Nephron (organoid): ENCODE measurements at regions not wholly inside any gene's neighbourhood (a gene's known extent, or its start where the extent isn't known, plus 50 kb on each side); places are given as distances from the start of the nearest gene placed in this dataset.

Experiments
- H3K27ac Mint-ChIP-seq, 3 experiments: 2 replicates each; pipeline ENCODE4 v1.8.0; 2020; ENCODE audit warnings: mixed read lengths in 3 of 3, mild to moderate bottlenecking in 2 of 3, moderate library complexity in 1 of 3
- H3K27me3 Mint-ChIP-seq: 2 replicates; pipeline ENCODE4 v1.8.0; 2021; ENCODE audit warnings: low read depth, mild to moderate bottlenecking, moderate library complexity, mixed read lengths
- H3K36me3 Mint-ChIP-seq: 2 replicates; pipeline ENCODE4 v1.8.0; 2020; ENCODE audit warnings: low read depth, mixed read lengths
- H3K4me1 Mint-ChIP-seq: 2 replicates; pipeline ENCODE4 v1.8.0; 2020; ENCODE audit warnings: mixed read lengths
- H3K4me3 Mint-ChIP-seq, 3 experiments: 2 replicates each; pipeline ENCODE4 v1.8.0; 2020; ENCODE audit warnings: mild to moderate bottlenecking in 3 of 3, mixed read lengths in 3 of 3, moderate library complexity in 2 of 3
- H3K9me3 Mint-ChIP-seq: 2 replicates; pipeline ENCODE4 v1.8.0; 2020; ENCODE audit warnings: mixed read lengths
- TF ChIP-seq, protein P1 (sequence below), 3 experiments: fragments of 200-600 bp; sonication (generic); IDR thresholded peaks; one replicate each; pipeline ENCODE4 v1.5.0; 2021; ENCODE audit warnings: antibody characterized with exemption in 3 of 3; ENCODE audit not compliant: unreplicated experiment in 3 of 3

DNA sequence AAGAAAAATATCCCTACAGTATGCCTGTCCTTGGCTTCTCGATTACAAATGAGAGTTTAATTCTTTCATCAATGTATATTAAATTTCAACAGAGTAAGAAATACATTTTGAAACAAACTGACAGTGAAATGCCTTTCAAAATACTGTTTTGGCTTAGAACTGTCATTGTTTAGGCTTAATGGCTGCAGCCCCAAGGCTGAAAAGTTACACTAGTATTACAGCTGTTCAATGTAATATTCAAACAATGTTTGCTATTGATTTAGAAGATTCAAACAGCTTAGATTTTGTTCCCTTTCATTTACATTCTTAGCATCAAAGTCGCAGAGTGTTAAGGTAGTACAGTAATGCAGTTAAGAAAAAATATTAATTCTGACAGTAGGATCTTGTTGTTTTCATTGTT is 882.9 kb upstream of the ADGRL2 start:
- TF ChIP-seq, protein P1, sequence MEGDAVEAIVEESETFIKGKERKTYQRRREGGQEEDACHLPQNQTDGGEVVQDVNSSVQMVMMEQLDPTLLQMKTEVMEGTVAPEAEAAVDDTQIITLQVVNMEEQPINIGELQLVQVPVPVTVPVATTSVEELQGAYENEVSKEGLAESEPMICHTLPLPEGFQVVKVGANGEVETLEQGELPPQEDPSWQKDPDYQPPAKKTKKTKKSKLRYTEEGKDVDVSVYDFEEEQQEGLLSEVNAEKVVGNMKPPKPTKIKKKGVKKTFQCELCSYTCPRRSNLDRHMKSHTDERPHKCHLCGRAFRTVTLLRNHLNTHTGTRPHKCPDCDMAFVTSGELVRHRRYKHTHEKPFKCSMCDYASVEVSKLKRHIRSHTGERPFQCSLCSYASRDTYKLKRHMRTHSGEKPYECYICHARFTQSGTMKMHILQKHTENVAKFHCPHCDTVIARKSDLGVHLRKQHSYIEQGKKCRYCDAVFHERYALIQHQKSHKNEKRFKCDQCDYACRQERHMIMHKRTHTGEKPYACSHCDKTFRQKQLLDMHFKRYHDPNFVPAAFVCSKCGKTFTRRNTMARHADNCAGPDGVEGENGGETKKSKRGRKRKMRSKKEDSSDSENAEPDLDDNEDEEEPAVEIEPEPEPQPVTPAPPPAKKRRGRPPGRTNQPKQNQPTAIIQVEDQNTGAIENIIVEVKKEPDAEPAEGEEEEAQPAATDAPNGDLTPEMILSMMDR (IDR thresholded peaks at IDR 0.05; ENCODE audit: unreplicated experiment in 3 of 3) = no peak
- Mint-ChIP-seq H3K9me3 (no peaks in the 10 kb centered on the region), H3K27ac (peak overlapping the region; percentile 47 to 52 (median 52)), H3K27me3 (no peaks in the 10 kb centered on the region), H3K4me3 (no peak overlapping the region), H3K36me3 (no peaks in the 10 kb centered on the region), H3K4me1 (peaks cover 17% of the 10 kb centered on the region)

DNA sequence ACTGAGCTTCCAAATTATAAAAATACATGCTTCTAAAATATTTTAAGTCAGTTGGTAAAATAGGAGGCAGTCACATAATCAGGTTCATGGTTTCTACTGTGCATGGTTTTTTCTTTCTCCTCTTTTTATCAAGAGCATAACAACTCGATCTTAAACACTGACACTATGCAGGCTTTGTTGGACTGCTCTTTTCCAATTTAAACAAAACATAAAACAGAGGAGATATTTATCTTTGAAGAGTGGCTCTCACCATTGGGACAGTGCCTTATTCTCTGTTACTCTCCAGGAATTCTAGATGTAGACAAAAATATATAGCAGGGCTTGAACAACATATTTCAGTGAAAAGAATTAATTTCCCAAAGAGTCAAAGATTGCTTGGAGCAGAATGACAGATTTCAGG is 883.5 kb upstream of the ADGRL2 start:
- TF ChIP-seq, protein P1 (IDR thresholded peaks at IDR 0.05; ENCODE audit: unreplicated experiment in 3 of 3) = no peak
- Mint-ChIP-seq H3K4me1 (peaks cover 17% of the 10 kb centered on the region), H3K9me3 (no peaks in the 10 kb centered on the region), H3K4me3 (no peak overlapping the region), H3K27ac (peak overlapping the region; percentile 47 to 52 (median 52)), H3K27me3 (no peaks in the 10 kb centered on the region), H3K36me3 (no peaks in the 10 kb centered on the region)

DNA sequence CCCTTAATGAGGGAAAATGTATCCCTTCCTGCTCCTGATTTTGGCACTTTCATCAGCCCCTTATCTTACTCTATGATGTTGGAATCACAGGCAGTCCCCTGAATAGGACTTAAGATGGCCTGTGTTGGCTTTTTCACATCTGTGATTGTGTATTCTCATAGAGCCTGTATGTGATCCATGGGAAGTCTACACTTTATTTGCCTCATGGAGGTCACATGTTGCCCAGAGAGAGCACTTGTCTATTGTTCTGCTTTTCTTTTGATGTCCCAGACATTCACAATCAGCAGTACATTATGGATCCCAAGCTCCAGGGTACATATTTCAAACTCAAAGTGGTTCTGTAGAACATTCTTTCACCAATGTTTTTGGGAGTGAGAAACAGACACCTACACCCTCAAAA is 885.2 kb upstream of the ADGRL2 start:
- no peaks in the 10 kb centered on the region for H3K27me3 Mint-ChIP-seq
- no peak overlapping the region for H3K27ac Mint-ChIP-seq
- H3K4me3 Mint-ChIP-seq = no peak overlapping the region
- H3K36me3 Mint-ChIP-seq = no peaks in the 10 kb centered on the region
- peaks cover 23% of the 10 kb centered on the region for H3K4me1 Mint-ChIP-seq
- H3K9me3 Mint-ChIP-seq = no peaks in the 10 kb centered on the region
- TF ChIP-seq, protein P1 (IDR thresholded peaks at IDR 0.05; ENCODE audit: unreplicated experiment in 3 of 3) = no peak

DNA sequence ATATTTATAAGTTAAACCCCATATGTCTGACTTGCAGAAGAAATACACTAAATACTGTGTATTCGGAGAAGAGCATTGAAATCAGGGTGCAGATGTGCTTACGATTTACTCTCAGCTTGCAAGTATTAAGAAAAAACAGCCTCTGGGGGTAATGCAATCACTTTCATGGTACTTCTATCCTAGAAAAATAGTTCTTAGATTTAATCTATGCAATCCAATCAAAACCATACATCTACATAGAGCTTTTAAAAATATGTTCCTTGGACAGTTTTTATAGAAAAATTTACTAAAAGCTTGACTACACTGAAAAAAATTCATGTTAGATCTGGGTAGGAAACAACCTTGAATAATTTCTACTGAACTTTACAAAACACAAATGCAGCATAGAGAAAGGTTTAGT is 890.3 kb upstream of the ADGRL2 start:
- peaks cover 30% of the 10 kb centered on the region for H3K4me1 Mint-ChIP-seq
- H3K36me3 Mint-ChIP-seq = no peaks in the 10 kb centered on the region
- peaks cover 3% of the 10 kb centered on the region for H3K9me3 Mint-ChIP-seq
- peak overlapping the region; percentile 4 to 81 (median 4) for H3K27ac Mint-ChIP-seq
- H3K27me3 Mint-ChIP-seq = no peaks in the 10 kb centered on the region
- H3K4me3 Mint-ChIP-seq = no peak overlapping the region
- TF ChIP-seq, protein P1 (IDR thresholded peaks at IDR 0.05; ENCODE audit: unreplicated experiment in 3 of 3) = no peak

DNA sequence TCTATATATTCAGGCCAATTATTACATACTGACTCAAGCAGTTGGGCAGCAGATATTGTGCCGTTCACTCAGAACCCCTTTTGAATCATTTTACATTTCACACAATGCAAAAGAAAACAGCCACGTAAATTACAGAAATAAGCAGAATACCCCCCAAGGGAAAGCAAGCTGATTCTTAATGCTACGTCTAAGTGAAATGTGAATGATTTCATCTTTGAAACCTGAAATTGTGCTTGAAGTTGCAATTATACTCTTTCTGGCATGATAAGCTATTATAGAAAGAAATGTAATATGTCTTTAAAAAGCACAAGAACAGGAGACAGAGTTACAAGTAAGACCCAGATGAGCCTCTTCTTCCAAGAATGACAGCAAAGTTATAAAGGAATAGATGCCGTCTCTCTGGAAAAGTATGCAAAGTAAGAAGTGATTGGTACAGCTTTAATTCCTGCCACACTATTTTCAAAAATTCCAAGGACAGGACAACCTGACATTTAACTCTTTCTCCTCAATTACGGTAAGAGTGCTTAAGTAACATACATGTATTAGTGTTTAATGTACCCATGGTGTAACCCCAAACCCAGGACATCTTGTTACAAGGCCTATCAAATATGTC is 891.5 kb upstream of the ADGRL2 start:
- Mint-ChIP-seq H3K36me3 (no peaks in the 10 kb centered on the region), H3K4me1 (peaks cover 30% of the 10 kb centered on the region), H3K27me3 (no peaks in the 10 kb centered on the region), H3K4me3 (no peak overlapping the region), H3K27ac (peak overlapping the region; percentile 44 to 81 (median 50)), H3K9me3 (peaks cover 3% of the 10 kb centered on the region)
- TF ChIP-seq, protein P1 (IDR thresholded peaks at IDR 0.05; ENCODE audit: unreplicated experiment in 3 of 3) = no peak

DNA sequence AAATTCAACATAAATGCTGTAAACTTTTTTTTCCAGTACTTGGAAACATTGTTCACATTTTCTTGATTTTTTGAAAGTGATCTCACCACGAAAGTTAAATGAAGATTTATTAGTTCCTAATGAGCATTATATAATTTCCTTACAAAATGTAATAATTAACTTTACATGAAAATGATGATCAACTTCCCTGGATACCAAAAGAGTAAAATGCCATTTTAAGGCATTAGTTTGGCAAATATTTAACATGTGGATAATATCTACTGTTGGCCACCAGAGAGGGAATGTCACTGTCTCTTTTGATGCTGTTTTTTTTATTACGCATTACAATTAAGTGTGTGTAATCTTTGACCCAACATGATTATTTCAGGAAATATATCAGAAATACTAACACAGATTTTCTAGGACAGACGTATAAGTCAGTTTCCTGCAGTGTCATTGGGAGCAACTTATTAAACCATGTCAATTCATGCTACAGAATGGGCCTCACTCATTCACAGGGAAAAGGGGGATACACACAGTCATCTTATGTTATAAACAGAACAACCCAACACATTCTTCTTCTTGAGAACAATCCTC is 903.9 kb upstream of the ADGRL2 start:
- H3K9me3 Mint-ChIP-seq = no peaks in the 10 kb centered on the region
- peaks cover 24% of the 10 kb centered on the region for H3K4me1 Mint-ChIP-seq
- H3K27ac Mint-ChIP-seq = no peak overlapping the region
- TF ChIP-seq, protein P1 (IDR thresholded peaks at IDR 0.05; ENCODE audit: unreplicated experiment in 3 of 3) = no peak
- H3K4me3 Mint-ChIP-seq = no peak overlapping the region
- H3K36me3 Mint-ChIP-seq = no peaks in the 10 kb centered on the region
- no peaks in the 10 kb centered on the region for H3K27me3 Mint-ChIP-seq
